Fibroblast of mammary gland (primary cell): ENCODE measurements at regions not wholly inside any gene's neighbourhood (a gene's known extent, or its start where the extent isn't known, plus 50 kb on each side); places are given as distances from the start of the nearest gene placed in this dataset.

Experiments used
- DNase-seq: peaks from one replicate; pipeline ENCODE4 v3.0.0-alpha.2; 2010; ENCODE audit warnings: low read depth
- H3K4me3 ChIP-seq: 2 replicates; pipeline ENCODE4 v1.5.1; 2011; ENCODE audit warnings: low read depth, mild to moderate bottlenecking, low read length, moderate library complexity; ENCODE audit not compliant: control insufficient read depth
- CTCF ChIP-seq: conservative IDR thresholded peaks from 2 replicates; pipeline ENCODE4 v1.5.1; 2011; ENCODE audit warnings: low read depth, low read length, inconsistent platforms; ENCODE audit not compliant: control insufficient read depth, insufficient read depth

GRCh38 chr22:47484960-47485569 is 722.6 kb downstream of the TBC1D22A start:
- DNase-seq = no peak
- TF ChIP-seq CTCF = no peak

GRCh38 chr22:47476231-47476630 is 713.8 kb downstream of the TBC1D22A start:
- DNase-seq = no peak
- TF ChIP-seq CTCF = no peak
- no peak overlapping the region for H3K4me3 ChIP-seq

More at GRCh38 chr22:47484960-47485569, 722.6 kb downstream of the TBC1D22A start:
- H3K4me3 ChIP-seq = no peak overlapping the region

GRCh38 chr22:47474895-47475294 is 712.4 kb downstream of the TBC1D22A start:
- no peak for TF ChIP-seq CTCF
- no peak overlapping the region for H3K4me3 ChIP-seq
- DNase-seq = no peak

- H3K4me3 ChIP-seq = no peak overlapping the region
- TF ChIP-seq CTCF = no peak
- no peak for DNase-seq
Measured at GRCh38 chr22:47474464-47474863, 712.0 kb downstream of the TBC1D22A start.

GRCh38 chr22:47472636-47473035 is 710.2 kb downstream of the TBC1D22A start:
- DNase-seq = no peak
- TF ChIP-seq CTCF = no peak
- H3K4me3 ChIP-seq = no peak overlapping the region

GRCh38 chr22:47471406-47471805 is 709.0 kb downstream of the TBC1D22A start:
- no peak for DNase-seq
- H3K4me3 ChIP-seq = no peak overlapping the region
- TF ChIP-seq CTCF = no peak

GRCh38 chr22:47465809-47466208 is 703.4 kb downstream of the TBC1D22A start:
- TF ChIP-seq CTCF = no peak
- H3K4me3 ChIP-seq = no peak overlapping the region
- DNase-seq = no peak
